NT2/D1 (cell line): ENCODE measurements at regions not wholly inside any gene's neighbourhood (a gene's known extent, or its start where the extent isn't known, plus 50 kb on each side); places are given as distances from the start of the nearest gene placed in this dataset.

Source experiments
- SUZ12 ChIP-seq: IDR thresholded peaks from 2 replicates; pipeline ENCODE4 v1.6.1; 2011; ENCODE audit not compliant: insufficient read length, insufficient read depth; ENCODE audit errors: extremely low read depth
- YY1 ChIP-seq: IDR thresholded peaks from 2 replicates; pipeline ENCODE4 v1.6.1; 2011; ENCODE audit not compliant: insufficient read length, insufficient read depth
- ZNF274 ChIP-seq: IDR thresholded peaks from 2 replicates; pipeline ENCODE4 v1.6.1; 2011; ENCODE audit warnings: mild to moderate bottlenecking, low read depth, low read length

- TF ChIP-seq YY1 = no peak
- no peak for TF ChIP-seq ZNF274
- TF ChIP-seq SUZ12 = no peak
Observed at GRCh38 chr3:180358179-180358578, 243.8 kb upstream of the TTC14 start.
